Activated CD8-positive, alpha-beta memory T cell treated with anti-CD3 and anti-CD28 coated beads for 24 hours (primary cell): ENCODE measurements at regions not wholly inside any gene's neighbourhood (a gene's known extent, or its start where the extent isn't known, plus 50 kb on each side); places are given as distances from the start of the nearest gene placed in this dataset.
"Not testable (repeated sequence)": the region's sequence is repeated elsewhere in the genome, so short reads cannot be mapped to it uniquely, and the experiment has no call there.

ENCODE experiments used
- DNase-seq: peaks from one replicate; pipeline ENCODE4 v3.0.0-alpha.2; 2020

DNA sequence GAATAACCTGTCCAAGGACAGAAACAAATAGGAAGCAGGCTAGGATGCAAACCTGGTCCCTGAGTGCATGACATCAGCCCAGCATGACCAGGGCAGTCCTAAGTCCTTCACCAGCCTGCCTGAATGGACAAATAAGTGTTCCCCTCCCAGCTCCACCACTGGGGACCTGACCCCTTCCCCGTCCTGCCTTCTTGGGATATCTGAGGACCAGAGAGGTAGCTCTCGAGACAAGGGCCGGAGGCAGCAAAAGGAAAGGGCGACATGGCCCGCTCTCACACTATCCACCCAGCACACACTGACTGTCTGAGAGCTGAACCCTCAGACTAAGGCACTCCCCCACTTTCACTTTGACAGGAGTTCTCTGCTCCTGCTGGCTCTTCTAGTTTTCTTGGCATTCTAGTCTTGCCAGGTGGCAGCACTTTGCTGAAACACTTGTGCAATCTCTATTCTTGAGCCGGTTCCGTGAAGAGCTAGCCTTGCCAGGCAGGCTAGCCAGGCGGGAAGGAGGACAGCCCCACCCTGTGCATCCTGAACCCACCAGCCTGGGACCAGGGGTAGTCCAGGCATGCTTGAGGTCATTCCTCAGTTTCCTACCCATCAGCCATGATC lies 251.1 kb upstream of the RAB4A start:
- DNase-seq, result no peak

DNA sequence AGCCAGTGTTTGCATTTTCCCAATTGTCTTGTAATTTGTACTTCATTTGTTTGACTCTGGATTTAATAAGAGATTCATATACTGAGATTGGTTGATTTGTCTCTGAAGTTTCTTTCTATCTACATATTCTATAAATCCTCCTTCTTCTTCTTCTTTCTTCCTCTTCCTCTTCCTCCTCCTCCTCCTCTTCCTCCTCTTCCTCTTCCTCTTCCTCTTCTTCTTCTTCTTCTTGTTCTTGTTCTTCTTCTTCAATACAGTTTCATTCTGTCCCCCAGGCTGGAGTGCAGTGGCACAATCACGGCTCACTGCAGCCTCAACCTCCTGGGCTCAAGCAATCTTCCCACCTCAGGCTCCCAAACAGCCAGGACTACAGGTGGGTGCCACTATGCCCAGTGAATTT lies 249.9 kb upstream of the RAB4A start:
- DNase-seq, result not testable (repeated sequence)

- DNase-seq, result no peak
Measured at GRCh38 chr1:229022595-229023333, 248.1 kb upstream of the RAB4A start.

DNA sequence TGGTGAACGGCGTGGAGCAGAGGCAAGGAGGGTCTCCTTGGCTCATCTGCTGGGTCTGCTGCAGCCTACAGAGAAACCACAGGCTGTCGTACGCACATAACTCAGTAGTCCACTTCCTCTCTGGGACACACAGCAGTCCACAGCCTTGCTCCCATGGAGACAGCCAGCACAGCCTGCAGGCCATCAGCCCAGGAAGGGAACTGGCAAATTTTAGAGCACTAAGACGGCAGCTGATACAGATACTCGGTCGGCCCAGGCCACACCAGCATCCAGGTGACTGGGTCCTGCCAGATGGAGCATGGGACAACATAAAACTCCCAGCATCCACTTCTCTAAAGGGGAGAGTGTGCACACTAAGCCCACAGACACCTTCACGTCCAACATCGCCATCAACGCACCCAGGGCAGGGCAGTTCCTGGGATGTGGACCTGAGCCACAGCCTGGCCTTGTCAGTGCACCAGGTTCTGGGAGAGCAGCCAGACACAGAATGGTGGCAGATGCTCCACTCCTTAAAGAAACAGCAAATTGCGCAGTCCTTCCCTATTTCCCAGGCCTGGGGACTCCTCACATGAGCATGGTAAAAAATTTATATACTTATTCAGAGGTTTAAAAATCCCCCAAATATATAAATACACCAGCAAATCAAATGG lies 247.1 kb upstream of the RAB4A start:
- no peak for DNase-seq

GRCh38 chr1:229024528-229025130 lies 246.3 kb upstream of the RAB4A start:
- no peak for DNase-seq

DNA sequence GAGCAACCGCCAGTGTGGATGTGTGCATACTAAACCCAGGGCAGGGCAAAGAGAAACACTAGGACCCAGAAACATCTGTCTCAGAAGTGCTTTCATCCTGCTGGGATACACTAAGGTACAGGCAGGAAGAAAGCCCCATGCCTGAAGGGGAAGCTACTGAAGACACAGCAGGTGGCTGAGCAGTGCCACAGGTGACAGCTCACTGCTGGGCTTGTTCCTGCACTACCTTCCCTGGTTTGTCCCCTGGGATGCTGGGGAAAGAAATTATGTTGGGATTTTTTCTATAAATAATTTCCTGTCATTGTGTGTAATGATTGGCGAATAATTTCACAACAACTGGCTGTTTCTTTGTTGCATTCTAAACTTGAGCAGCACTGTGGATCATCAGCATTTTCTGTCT lies 245.3 kb upstream of the RAB4A start:
- no peak for DNase-seq

DNA sequence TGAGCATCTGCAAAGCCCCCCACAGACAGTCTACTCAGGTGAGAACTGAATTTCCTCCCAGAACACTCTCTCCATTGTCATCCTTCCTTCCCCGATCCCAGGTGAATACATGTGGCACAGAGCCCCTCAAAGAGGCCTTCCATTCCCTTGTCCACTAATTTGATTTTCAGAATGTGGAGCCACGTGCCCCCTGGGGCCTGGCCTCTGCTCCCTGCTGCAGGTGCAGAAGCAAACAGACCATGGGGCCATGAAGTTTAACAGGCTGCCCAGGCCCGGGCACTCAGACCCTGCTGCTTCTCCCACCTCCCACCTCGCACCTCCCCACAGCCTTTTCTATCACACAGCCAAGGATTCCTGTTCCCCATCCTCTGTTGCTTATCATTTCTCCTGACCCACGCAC lies 243.8 kb upstream of the RAB4A start:
- DNase-seq, result no peak

- no peak for DNase-seq
Measured at GRCh38 chr1:229027622-229028182, 243.2 kb upstream of the RAB4A start.

DNA sequence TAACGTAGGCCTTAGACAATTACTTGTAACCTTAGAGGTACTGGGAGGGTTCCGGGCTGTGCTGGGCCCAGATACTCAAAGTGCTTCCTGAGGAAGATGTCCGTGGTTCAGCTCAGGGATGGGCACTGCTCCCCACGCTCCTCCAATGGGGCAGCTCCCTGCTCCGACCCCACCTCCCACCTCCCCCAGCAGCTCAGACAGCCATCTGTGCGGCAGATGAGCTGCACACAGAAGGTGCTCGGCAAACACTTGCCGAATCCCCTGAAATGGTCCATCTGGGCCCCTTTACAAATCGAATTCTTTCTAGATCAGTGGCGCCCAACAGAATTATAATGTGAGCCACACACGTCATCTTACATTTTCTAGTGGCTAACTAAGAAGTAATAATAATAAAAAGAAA lies 242.4 kb upstream of the RAB4A start:
- no peak for DNase-seq

- DNase-seq, result no peak
Measured at GRCh38 chr1:229028987-229029878, 241.7 kb upstream of the RAB4A start.

DNA sequence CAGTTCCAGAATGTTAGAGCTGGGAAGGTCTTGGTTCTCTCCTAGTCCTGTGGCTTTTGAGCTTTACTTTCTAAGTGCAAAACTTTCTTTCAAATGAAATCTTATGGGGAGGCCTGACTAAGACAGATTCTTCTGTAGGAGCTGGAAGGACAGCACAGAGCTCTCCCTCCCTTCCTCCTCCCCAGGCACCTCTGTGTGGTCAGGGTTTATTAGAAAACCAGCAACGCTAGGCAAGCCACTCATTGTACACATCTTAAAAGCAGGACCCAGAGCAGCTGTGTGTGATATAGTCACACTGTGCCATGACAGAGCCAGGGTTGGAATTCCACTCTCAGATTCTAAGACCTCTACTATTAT lies 241.1 kb upstream of the RAB4A start:
- DNase-seq, result no peak

GRCh38 chr1:229030630-229031029 lies 240.3 kb upstream of the RAB4A start:
- DNase-seq, result no peak

DNA sequence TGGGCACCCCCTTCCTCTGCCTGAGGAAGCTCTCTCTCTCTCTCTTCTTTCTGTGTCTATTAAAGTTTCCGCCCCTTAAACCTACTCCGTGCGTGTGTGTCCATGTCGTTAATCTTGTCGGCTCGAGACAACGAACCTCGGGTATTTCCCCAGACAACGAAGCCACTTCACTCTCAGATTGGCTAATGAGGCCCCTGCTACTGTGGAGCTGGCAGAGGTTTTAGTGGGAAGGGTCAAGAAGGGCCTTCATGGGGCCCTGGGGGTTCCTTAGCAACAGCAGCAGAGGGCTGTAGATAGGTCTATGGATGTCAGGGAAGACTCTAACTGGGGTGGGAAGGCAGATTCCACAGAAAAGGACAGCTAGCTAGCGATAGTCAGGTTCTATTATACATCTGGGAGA lies 239.8 kb upstream of the RAB4A start:
- DNase-seq, result no peak

DNA sequence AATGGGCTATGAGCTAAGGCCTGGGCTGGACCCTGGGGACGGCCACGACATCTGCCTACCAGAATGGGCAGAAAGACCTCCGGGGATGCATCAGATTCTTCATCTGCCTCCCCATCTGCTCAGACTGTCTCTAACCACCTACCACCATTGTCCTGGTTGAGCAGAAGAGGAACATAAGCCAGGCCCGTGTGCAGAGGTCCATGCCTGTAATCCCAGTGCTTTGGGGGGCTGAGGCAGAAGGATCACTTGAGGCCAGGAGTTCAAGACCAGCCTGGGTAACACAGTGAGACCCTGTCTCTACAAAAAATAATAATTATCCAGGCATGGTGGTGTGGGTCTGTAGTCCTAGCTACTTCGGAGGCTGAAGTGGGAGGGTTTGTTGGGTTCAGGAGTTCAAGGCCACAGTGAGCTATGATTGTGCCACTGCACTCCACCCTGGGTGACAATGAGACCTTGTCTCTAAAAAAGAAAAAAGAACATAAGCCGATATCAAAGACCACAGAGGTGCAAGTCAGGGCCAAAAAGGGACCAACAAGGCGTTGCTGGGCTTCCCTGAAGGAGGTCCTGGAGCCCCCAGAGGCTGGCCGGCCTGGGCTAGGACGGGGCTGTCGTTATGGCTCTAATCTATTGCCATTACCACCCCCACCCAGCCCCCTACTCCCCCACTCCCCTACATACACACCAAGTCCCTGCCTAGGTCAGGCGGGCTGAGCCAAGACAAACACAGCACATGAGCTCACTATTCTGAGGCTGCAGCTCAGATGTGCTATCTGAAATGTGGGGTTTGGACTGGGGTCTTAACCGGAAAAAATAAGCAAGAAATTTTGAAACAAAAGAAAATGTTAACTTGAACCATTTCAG lies 239.2 kb upstream of the RAB4A start:
- no peak for DNase-seq

GRCh38 chr1:229032375-229032774 lies 238.5 kb upstream of the RAB4A start:
- DNase-seq, result no peak

- no peak for DNase-seq
Measured at GRCh38 chr1:229033480-229033879, 237.4 kb upstream of the RAB4A start.

DNA sequence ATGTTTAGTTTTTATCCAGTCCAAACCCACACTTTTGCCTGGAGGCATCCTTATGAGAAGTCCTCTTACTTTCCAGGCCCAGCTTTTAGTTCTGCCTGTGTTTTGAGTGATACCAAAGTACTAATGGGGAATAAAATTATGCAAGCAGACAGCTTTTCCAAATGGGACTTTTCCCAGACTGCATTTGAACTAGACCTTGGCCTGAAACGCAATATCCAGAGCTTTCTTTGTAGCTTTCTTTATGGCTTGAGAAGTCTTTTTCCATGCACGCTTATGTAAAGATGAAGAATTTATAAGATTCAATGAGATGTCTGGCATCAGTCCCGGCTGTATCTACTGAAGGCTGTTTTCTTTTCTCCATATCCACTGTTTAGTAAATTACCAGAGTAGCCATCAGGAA lies 236.6 kb upstream of the RAB4A start:
- no peak for DNase-seq

DNA sequence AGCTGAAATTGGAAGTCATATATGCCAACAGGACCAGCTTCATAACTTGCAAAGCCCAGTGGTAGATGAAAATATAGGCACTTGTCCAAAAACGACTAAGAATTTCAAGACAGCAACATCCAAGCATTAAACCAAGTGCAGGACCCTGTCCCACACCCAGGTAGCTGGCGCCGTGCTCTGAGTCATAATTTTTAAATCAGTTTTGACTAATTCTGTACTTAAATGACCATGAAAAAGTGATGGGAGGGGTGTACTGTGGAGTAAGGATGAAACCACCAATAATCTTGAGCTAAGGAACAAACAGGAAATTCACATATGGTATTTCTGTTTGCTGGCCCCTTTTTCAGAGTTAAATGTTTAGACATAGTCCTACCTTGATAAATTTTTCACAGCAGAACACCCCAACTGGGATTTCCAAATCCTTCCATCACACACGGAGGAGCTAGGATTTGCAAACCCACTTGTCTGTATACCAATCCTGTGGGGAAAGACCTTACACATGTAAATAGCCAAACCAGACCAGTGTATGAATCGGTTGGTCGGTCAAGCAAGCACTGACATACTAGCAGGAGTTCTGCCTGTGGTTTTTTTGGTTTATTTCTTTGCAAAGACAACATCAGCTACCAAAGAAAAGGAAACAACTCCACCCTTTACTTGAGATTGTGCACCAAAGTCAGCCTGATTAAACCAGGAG lies 235.7 kb upstream of the RAB4A start:
- no peak for DNase-seq

DNA sequence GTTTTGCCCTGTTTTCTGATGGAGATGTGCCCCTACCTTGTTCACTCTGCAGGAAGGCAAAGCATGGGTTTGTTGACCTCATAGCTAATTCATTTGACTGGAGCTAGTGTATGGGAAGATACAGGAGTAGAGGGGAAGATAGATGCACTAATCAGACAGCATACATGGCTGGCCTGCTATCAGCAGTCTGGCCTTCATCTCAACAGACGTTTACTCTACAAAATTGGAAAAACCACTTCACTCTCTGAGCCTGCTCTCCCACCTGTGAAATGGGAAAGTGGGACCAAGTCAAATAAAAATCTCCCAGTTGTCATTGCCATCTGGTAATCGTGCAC lies 235.2 kb upstream of the RAB4A start:
- no peak for DNase-seq

GRCh38 chr1:229037806-229038405 lies 233.0 kb upstream of the RAB4A start:
- DNase-seq, result no peak
